Right lobe of liver (tissue), 6 donors: ENCODE measurements at regions not wholly inside any gene's neighbourhood (a gene's known extent, or its start where the extent isn't known, plus 50 kb on each side); places are given as distances from the start of the nearest gene placed in this dataset.

Source experiments
- ATAC-seq, 4 donors: fragments of 200-7000 bp; cut with Tn5 transposase; one replicate each; pipeline ENCODE4 v1.9.1; 2020; ENCODE audit warnings: mild to moderate bottlenecking in 4 of 4, moderate library complexity in 4 of 4
- DNase-seq, 3 donors: peaks; one replicate each; pipeline ENCODE4 v3.0.0-alpha.2; 2020
- H3K27ac ChIP-seq, 3 donors: fragments of 200-600 bp; one replicate each; pipeline ENCODE4 v1.8.0; 2022
- H3K27me3 ChIP-seq, 2 donors: fragments of 200-600 bp; one replicate each; pipeline ENCODE4 v1.8.0; 2022
- H3K36me3 ChIP-seq, 4 donors: fragments of 200-600 bp; sonication (generic) in 1 of 4; one replicate each; pipeline versions ENCODE4 v1.5.1 to v1.8.0; 2017 to 2022; ENCODE audit warnings: control low read depth in 1 of 4
- H3K4me1 ChIP-seq, 4 donors: fragments of 200-600 bp; sonication (generic) in 1 of 4; one replicate each; pipeline versions ENCODE4 v1.5.1 to v1.8.0; 2017 to 2022; ENCODE audit warnings: control low read depth in 1 of 4
- H3K4me3 ChIP-seq, 3 donors: fragments of 200-600 bp; one replicate each; pipeline ENCODE4 v1.8.0; 2022
- H3K9me3 ChIP-seq, 4 donors: fragments of 200-600 bp; sonication (generic) in 1 of 4; one replicate each; pipeline versions ENCODE4 v1.5.1 to v1.8.0; 2017 to 2022; ENCODE audit warnings: control low read depth in 1 of 4
- CTCF ChIP-seq, 4 donors: fragments of 200-600 bp in 3 of 4; fragments of 450-650 bp in 1 of 4; IDR thresholded peaks; one replicate each; pipeline versions ENCODE4 v1.5.1 to v1.8.0; 2016 to 2022; ENCODE audit warnings: antibody characterized with exemption in 4 of 4, mild to moderate bottlenecking in 2 of 4
- POLR2A ChIP-seq: fragments of 450-650 bp; IDR thresholded peaks from one replicate; pipeline ENCODE4 v1.6.1; 2017; ENCODE audit warnings: antibody characterized with exemption, mild to moderate bottlenecking
- WGBS: methylation state at CpG from one replicate; pipeline ENCODE4 v1.1.6; 2018; ENCODE audit warnings: low coverage, low lambda C conversion rate; ENCODE audit not compliant: insufficient coverage; ENCODE audit errors: missing lambda C conversion rate; 5-methylcytosine and 5-hydroxymethylcytosine counted together
- intact Hi-C, 2 donors: fragments of 100-400 bp; cut with DNase I; formaldehyde crosslinking; loops; one replicate each; pipeline versions ENCODE4 v1.11.2 to v1.14.1; 2022
- donor health status: DM: no; HTN: yes; CAD: no.
- donor health status: DM: no; HTN: no; CAD: no.
- donor health status: DM: no; HTN: no; CAD: no.
- donor health status: DM: no; HTN: yes; CAD: no.
- donor health status: DM: no; HTN: yes; CAD: no.

- WGBS, result 69% methylated on average over 3 of the region's 3 CpGs
- no peaks in the 10 kb centered on the region for H3K9me3 ChIP-seq
- DNase-seq, result no peak
These were observed 367.8 kb upstream of the CDH4 start for GRCh38 chr20:60884277-60884676.

GRCh38 chr20:60888771-60889170 lies 363.3 kb upstream of the CDH4 start:
- Histone ChIP-seq H3K4me1 (no peaks in the 10 kb centered on the region), H3K36me3 (no peaks in the 10 kb centered on the region), H3K27me3 (no peaks in the 10 kb centered on the region), H3K27ac (no peak overlapping the region), H3K9me3 (no peaks in the 10 kb centered on the region), H3K4me3 (no peak overlapping the region)
- 70% methylated on average over 5 of the region's 8 CpGs for WGBS
- ATAC-seq (no peak), DNase-seq (no peak)
- TF ChIP-seq POLR2A (no peak), CTCF (IDR thresholded peaks at IDR 0.05) (no peak)
- intact Hi-C loops, result no loop called here

More at GRCh38 chr20:60884277-60884676, 367.8 kb upstream of the CDH4 start:
- no peak overlapping the region for H3K4me3 ChIP-seq
- H3K36me3 ChIP-seq, result no peaks in the 10 kb centered on the region
- TF ChIP-seq POLR2A, result no peak
- TF ChIP-seq CTCF (IDR thresholded peaks at IDR 0.05), result no peak
- no peak for ATAC-seq
- no peak overlapping the region for H3K27ac ChIP-seq
- intact Hi-C loops, result no loop called here
- no peaks in the 10 kb centered on the region for H3K27me3 ChIP-seq
- no peaks in the 10 kb centered on the region for H3K4me1 ChIP-seq

- no peaks in the 10 kb centered on the region for H3K27me3 ChIP-seq
- TF ChIP-seq CTCF (IDR thresholded peaks at IDR 0.05) (no peak), POLR2A (no peak)
- DNase-seq, result no peak
- H3K4me1 ChIP-seq, result no peaks in the 10 kb centered on the region
- no peak for ATAC-seq
- WGBS, result 65% methylated on average over 3 of the region's 3 CpGs
- no peaks in the 10 kb centered on the region for H3K9me3 ChIP-seq
- intact Hi-C loops, result no loop called here
- H3K36me3 ChIP-seq, result no peaks in the 10 kb centered on the region
- no peak overlapping the region for H3K27ac ChIP-seq
- no peak overlapping the region for H3K4me3 ChIP-seq
These were observed 359.8 kb upstream of the CDH4 start for GRCh38 chr20:60892095-60892813.

- intact Hi-C loops, result no loop called here
- Histone ChIP-seq H3K27me3 (no peaks in the 10 kb centered on the region), H3K9me3 (no peaks in the 10 kb centered on the region), H3K27ac (no peak overlapping the region), H3K4me1 (no peaks in the 10 kb centered on the region), H3K4me3 (no peak overlapping the region), H3K36me3 (no peaks in the 10 kb centered on the region)
- DNase-seq, result no peak
- TF ChIP-seq CTCF (IDR thresholded peaks at IDR 0.05) (no peak), POLR2A (no peak)
- WGBS, result 69% methylated on average over 5 of the region's 5 CpGs
- ATAC-seq, result no peak
These were observed 358.0 kb upstream of the CDH4 start for GRCh38 chr20:60894091-60894490.
